ENCODE measurements at regions not wholly inside any gene's neighbourhood (a gene's known extent, or its start where the extent isn't known, plus 50 kb on each side); places are given as distances from the start of the nearest gene placed in this dataset.

DNA sequence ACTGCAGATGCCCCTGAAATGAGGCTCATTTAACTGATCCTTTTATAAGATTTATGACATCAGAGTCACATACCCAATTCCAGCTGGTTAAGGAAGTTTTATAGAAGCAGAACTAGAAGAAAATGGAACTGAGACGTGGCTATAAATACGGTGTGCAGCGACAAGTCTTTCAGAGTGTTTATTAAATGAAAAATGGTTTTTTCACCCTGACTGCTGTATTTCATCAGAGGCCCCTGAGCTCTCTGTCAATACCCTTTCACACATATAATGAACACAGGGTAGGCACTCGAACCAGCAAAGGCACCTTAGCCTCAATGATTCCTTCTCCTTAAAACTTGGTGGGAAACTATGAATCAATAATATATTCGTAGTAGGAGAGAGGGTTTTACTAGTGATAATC is 380.8 kb upstream of the ANXA10 start:
- no peak for DNase-seq

- no peak for DNase-seq
Observed at GRCh38 chr4:167713756-167714155, 378.6 kb upstream of the ANXA10 start.

GRCh38 chr4:167715176-167715575 is 377.2 kb upstream of the ANXA10 start:
- DNase-seq, result no peak

DNA sequence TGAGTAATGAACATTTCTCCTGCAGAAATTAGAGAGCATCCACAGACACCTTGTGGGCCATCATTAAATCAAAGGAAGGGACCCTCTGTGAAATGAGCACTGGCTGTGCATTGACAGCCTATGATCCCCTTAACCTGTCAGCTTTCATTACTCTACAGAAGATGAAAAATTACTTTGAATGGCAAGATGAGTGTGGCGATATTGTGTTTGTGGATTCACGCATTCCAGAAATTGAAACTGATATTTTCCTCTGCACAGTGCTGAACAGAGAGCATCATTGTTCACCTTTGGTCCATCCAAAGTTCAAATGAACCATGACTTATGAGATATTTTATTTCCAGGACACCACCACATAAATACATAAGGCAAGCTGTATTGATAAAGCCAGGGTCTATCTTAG is 374.8 kb upstream of the ANXA10 start:
- no peak for DNase-seq

- no peak for DNase-seq
Observed at GRCh38 chr4:167721617-167722486, 370.5 kb upstream of the ANXA10 start.

- no peak for DNase-seq
Observed at GRCh38 chr4:167722487-167722808, 369.9 kb upstream of the ANXA10 start.

GRCh38 chr4:167724941-167725340 is 367.4 kb upstream of the ANXA10 start:
- DNase-seq, result no peak

GRCh38 chr4:167730769-167731168 is 361.6 kb upstream of the ANXA10 start:
- no peak for DNase-seq

DNA sequence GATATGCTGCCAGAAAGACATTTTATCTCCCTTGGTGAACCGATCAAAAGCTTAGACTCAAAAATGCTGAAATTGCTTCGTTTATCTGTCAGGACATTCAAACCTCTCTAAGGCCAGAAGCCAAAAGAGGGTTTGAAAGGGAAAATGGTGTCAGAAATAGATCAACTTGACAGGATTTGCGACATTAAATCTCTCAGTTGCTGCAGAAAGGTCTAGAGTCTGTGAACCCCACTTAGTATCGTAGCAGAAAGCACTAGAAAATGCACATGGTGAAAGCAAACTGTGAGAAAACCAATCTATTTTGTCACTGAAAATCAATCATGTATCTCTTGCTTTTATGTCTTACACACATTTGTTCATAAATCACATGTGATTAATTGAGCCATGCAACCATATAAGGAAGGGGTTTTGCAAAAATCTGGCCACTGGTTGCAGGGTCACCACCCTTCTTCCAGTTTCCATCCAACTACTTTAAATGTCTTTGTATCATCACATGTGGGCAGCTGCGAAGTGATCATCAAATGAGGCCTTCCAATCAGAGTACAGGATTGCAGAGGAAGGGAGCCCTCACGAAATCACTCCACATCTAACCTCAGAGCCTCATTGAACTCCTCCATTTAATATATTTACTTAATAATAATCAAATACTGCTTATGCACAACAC is 347.2 kb upstream of the ANXA10 start:
- no peak for DNase-seq

GRCh38 chr4:167767281-167767680 is 325.1 kb upstream of the ANXA10 start:
- DNase-seq, result no peak

- no peak for DNase-seq
Observed at GRCh38 chr4:167774646-167775045, 317.7 kb upstream of the ANXA10 start.

GRCh38 chr4:167775375-167775774 is 317.0 kb upstream of the ANXA10 start:
- DNase-seq, result no peak

DNA sequence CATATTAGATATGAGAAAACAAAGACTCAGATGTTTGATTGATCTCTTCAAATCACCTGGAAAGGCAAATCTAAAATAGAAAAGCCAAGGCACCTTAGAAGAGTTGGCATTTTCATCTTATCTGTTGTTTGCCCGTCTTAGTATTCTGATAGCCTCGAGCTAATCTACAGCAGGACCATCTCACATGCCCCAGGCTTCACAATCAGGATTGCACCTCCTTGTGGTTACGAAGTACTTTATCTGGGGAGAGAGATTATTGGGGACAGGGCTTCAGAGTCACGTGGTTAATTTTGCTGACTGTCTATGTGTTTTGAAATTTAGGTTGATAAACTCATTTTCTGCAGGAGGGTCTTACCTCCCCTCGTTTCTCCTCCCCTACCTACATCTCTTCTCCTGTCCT is 313.1 kb upstream of the ANXA10 start:
- no peak for DNase-seq

DNA sequence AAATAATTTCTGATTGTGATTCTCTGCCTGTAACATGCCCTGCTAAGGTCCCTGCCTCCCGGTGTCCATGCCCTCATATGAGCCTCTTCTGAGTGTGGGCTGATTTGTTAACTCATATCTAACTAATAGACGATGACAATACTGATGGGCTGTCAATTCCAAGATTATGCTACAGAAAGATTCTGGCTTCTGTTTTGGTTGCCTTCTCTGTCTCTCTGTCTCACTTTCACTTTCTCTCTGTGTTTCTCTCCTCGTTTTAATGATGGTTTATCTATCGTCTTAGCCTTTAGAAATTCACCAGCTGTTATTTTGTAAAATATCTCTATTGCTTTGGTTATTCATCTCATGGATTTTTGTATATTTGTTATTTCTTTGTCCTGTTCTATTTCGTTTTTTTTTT is 312.5 kb upstream of the ANXA10 start:
- no peak for DNase-seq

GRCh38 chr4:167784826-167785225 is 307.5 kb upstream of the ANXA10 start:
- DNase-seq, result no peak

GRCh38 chr4:167785523-167785922 is 306.8 kb upstream of the ANXA10 start:
- no peak for DNase-seq

DNA sequence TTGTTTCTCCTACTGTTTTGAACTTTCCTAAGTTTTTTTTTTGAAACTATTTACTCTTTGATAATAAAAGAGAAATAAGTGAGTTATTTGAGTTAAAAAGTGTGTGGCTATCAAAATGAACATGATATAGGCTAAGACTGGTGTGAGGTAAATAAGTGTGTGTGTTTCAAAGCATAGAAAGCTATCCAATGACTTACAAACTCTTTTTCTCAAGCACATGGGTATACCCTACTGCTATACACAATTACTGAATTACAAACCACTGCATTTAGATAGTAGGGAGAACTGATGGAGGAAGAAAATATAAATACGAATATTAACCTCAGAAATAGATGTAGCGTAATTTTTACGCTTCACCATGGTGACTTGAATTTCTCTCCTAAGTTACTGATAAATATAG is 305.8 kb upstream of the ANXA10 start:
- no peak for DNase-seq

DNA sequence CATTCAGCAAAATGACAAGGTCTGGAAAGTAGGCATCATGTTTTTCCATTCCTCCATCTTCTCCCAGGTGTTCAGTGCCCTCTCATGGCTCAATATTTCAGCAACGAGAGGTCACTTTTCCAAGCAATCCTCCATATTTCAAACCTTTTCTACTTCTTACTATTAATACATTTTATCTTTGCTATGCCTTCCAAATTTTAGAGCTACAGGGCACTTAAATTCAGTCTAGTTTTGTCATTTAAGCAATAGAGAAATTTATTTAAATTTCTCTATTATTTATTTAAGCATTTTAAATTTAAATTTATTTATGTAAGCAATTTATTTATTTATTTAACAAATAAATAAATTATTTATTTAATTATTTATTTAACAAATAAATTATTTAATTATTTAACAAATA is 305.1 kb upstream of the ANXA10 start:
- no peak for DNase-seq

DNA sequence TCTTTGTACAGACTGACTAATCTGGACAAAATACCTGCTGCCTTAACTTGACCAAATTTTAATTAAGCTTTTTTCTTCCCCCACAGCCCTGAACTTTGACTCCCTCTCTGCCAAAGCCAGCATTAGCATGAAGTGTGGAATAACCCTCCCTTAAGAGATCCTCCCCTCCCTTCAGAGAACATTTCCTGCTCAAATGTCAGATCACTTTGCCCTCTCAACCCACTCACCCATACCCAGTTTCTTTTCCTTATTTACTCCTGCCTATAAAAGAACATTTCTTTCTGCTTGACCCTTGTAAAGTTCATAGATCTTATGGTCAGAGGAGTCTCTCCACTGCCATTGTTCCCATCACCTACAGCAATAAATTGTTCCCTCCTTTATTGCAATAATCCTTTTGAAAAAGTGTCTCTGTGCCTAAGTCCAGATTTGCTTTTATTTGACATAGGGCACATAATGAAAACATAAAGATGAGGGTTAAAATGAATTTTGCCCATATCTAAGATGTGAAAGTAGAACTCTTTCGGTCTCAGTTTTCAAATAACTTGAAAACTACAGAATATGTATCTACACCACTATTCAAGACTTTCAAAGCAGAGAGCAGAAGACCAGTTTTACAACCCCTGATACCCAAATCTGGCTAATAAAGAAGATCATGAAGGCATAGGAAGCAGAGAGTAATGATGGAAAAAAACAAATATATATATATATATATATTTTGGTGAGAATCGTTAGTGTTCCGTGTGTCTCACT is 289.7 kb upstream of the ANXA10 start:
- no peak for DNase-seq

DNA sequence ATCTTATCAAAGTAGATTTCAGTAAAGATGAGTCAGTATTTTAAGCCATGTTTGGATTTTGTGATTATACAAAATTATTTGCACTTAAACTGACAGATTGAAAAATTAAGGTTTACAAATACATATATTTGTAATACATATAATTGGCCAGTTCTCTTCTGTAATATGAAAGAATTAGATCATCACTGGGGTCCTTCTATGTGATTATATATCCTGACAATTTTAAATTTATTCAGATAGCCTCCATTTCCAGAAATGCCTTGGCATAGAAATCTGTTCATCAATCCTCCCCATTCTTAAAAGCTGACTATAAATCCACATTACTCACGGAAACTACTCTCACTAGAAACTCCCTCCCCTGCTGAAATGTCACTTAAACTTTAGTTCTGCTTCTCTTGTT is 280.4 kb upstream of the ANXA10 start:
- DNase-seq, result no peak

- no peak for DNase-seq
Observed at GRCh38 chr4:167826281-167826680, 266.1 kb upstream of the ANXA10 start.

DNA sequence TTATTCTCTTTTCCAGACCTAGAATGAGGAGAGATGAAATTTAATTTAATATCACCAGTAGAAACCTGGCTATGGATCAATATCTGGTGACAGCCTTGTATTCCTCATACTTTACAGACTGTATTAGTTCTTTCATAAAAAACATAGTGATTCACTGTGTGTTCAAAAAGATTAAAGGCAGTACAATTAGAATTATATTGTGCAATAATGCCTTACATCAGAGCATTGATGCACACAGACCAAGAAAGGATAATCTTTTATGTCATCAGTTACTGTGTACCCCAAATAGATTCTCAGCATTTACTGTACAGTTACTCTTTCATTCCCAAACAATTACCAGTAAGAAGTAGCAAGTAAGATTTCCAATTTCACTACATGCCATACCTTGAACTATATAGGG is 260.5 kb upstream of the ANXA10 start:
- no peak for DNase-seq

DNA sequence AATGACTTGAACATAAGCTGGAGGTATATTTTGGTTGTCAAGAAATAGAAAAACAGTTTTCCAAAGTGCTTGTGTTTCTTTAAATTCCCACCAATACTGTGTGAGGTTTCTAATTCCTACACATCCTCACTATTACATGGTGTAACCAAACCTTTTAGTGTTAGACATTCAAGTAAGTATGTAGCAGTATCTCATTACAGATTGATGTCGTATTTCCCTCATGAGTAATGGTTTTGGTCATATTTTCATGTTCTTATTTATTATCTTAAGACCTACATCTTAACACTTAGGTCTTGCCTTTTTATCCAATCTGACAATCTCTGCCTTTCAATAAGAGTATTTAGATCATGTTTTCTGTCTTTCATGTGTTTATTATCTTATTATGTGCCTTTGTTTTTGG is 253.7 kb upstream of the ANXA10 start:
- DNase-seq, result no peak

DNA sequence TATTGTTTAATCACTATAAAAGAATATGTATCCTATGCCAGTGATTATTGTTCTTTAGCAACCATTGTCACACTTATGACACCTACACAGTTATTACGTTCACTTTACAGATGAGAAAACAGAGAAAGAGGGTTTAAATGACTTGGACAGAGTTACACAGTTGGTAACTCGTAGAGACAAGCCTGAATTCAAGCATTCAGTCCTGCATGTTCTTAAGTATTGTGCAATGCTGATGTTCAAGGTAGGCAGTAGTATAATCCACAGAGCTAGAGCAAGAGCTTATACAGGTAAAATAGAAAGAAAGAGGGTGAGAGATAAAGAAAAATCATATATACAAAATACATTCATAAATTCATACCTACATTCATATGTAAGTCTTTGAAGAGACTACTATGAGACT is 249.8 kb upstream of the ANXA10 start:
- no peak for DNase-seq

Measured in NCI-H1092 treated with DMSO at 0.1 percent for 48 hours (cell line).